ENCODE measurements at regions not wholly inside any gene's neighbourhood (a gene's known extent, or its start where the extent isn't known, plus 50 kb on each side); places are given as distances from the start of the nearest gene placed in this dataset.

GRCh38 chr13:46487748-46488147, 65.2 kb upstream of the LRCH1 start:
- ATAC-seq (no peak), DNase-seq (ENCODE audit: low spot score) (no peak)
- no peaks in the 10 kb centered on the region for H3K27me3 Mint-ChIP-seq (ENCODE audit: low read depth)
- no peak overlapping the region for H3K27ac Mint-ChIP-seq
- POLR2A ChIA-PET: no interaction called here
- no peak for TF ChIP-seq E2F1 (CRISPR knock-in tag; IDR thresholded peaks at IDR 0.05)
- TF ChIP-seq HMGA2 (CRISPR knock-in tag; IDR thresholded peaks at IDR 0.05): no peak
- no peak for TF ChIP-seq ZNF671 (CRISPR knock-in tag; IDR thresholded peaks at IDR 0.05)
- TF ChIP-seq SP1 (CRISPR knock-in tag; conservative IDR thresholded peaks at IDR 0.05): no peak
- no peak for TF ChIP-seq ATF2 (CRISPR knock-in tag; IDR thresholded peaks at IDR 0.05; ENCODE audit: borderline replicate concordance, low read depth)
- no peak for TF ChIP-seq GTF2I (CRISPR knock-in tag; conservative IDR thresholded peaks at IDR 0.05)
- no peak for TF ChIP-seq RELA (CRISPR knock-in tag; IDR thresholded peaks at IDR 0.05; ENCODE audit: borderline replicate concordance)
- TF ChIP-seq ZBTB43 (CRISPR knock-in tag; IDR thresholded peaks at IDR 0.05): no peak
- TF ChIP-seq OVOL2 (CRISPR knock-in tag; IDR thresholded peaks at IDR 0.05; ENCODE audit: borderline replicate concordance): no peak
- TF ChIP-seq ELF4 (CRISPR knock-in tag; IDR thresholded peaks at IDR 0.05; ENCODE audit: low read depth): no peak
- TF ChIP-seq ETV6 (CRISPR knock-in tag; IDR thresholded peaks at IDR 0.05): no peak
- TF ChIP-seq AR (CRISPR knock-in tag; IDR thresholded peaks at IDR 0.05): no peak
- TF ChIP-seq ERG (CRISPR knock-in tag; IDR thresholded peaks at IDR 0.05): no peak
- no peak for TF ChIP-seq TEAD4 (CRISPR knock-in tag; IDR thresholded peaks at IDR 0.05)
- no peak for TF ChIP-seq ZNF219 (CRISPR knock-in tag; IDR thresholded peaks at IDR 0.05; ENCODE audit: borderline replicate concordance)
- peaks cover 8% of the 10 kb centered on the region; the same call in 1 of the 2 replicates for H3K9me3 Mint-ChIP-seq
- no peak overlapping the region for H3K4me3 Mint-ChIP-seq
- CTCF ChIA-PET: no interaction called here
- H3K36me3 Mint-ChIP-seq: peaks cover 4% of the 10 kb centered on the region; the same call in 1 of the 2 replicates
- peaks cover 3% of the 10 kb centered on the region; the same call in 1 of the 2 replicates for H3K4me1 Mint-ChIP-seq

- Mint-ChIP-seq H3K4me1 (peaks cover 3% of the 10 kb centered on the region; the same call in 1 of the 2 replicates), H3K4me3 (no peak overlapping the region), H3K9me3 (peaks cover 8% of the 10 kb centered on the region; the same call in 1 of the 2 replicates), H3K27me3 (ENCODE audit: low read depth) (no peaks in the 10 kb centered on the region), H3K27ac (no peak overlapping the region), H3K36me3 (peaks cover 4% of the 10 kb centered on the region; the same call in 1 of the 2 replicates)
- TF ChIP-seq SMAD3 (CRISPR knock-in tag; IDR thresholded peaks at IDR 0.05; ENCODE audit: borderline replicate concordance) (no peak), ATF1 (CRISPR knock-in tag; IDR thresholded peaks at IDR 0.05) (no peak), MYBL2 (CRISPR knock-in tag; IDR thresholded peaks at IDR 0.05) (no peak)
- DNase-seq (ENCODE audit: low spot score): no peak
- ChIA-PET CTCF (no interaction called here), POLR2A (no interaction called here)
- ATAC-seq: no peak
Observed at GRCh38 chr13:46486270-46486669, 66.7 kb upstream of the LRCH1 start.
